ENCODE measurements at regions not wholly inside any gene's neighbourhood (a gene's known extent, or its start where the extent isn't known, plus 50 kb on each side); places are given as distances from the start of the nearest gene placed in this dataset.
"Not testable (repeated sequence)": the region's sequence is repeated elsewhere in the genome, so short reads cannot be mapped to it uniquely, and the experiment has no call there.

DNA sequence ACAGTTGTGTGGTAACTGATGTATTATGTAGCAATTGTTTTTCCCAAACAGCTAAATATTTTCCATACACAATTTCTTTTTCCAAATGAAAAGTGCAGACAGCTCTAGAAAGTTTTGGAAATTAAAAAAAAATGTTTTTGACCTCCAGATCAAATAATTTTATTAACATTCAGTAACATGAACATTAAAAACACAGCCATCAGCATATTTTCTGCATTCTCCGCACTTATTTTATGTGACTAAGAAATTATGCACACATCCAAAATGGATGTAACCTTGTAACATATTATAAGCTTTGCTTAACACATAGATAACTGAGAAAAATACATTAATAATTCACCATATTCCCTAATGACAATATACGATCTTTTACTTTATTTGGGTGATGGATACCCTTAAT is 224.6 kb downstream of the VGLL3 start:
- TF ChIP-seq EZH2phosphoT487 (IDR thresholded peaks at IDR 0.05; ENCODE audit: insufficient read depth, low read depth) = no peak
- TF ChIP-seq EZH2 (IDR thresholded peaks at IDR 0.05; ENCODE audit: insufficient read depth, poor library complexity, severe bottlenecking) = no peak
- 58 to 64% methylated on average over 2 of the region's 2 CpGs for WGBS, 2 experiments (ENCODE audit: low coverage in 1 of 2, low lambda C conversion rate in 2 of 2, missing lambda C conversion rate in 2 of 2)

DNA sequence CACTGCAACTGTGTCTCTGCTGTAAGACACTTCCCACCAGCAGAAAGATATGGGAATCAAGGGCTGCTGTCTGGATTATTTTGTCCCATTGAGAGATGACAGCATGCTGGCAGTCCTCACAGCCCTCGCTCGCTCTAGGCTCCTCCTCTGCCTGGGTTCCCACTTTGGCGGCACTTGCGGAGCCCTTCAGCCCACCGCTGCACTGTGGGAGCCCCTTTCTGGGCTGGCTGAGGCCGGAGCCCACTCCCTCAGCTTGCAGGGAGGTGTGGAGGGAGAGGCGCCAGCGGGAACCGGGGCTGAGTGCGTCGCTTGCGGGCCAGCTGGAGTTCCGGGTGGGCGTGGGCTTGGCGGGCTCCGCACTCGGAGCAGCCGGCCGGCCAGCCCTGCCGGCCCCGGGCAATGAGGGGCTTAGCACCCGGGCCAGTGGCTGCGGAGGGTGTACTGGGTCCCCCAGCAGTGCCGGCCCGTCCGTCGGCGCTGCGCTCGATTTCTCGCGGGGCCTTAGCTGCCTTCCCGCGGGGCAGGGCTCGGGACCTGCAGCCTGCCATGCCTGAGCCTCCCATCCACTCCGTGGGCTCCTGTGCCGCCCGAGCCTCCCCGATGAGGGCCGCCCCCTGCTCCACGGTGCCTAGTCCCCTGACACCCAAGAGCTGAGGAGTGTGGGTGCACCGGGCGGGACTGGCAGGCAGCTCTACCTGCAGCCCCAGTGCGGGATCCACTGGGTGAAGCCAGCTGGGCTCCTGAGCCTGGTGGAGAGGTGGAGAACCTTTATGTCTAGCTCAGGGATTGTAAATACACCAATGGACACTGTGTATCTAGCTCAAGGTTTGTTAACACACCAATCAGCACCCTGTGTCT is 233.4 kb downstream of the VGLL3 start:
- H3K27ac ChIP-seq; H3K4me1 ChIP-seq (ENCODE audit: insufficient read depth); DNase-seq; H3K36me3 ChIP-seq (ENCODE audit: low read depth); H3K9me2 ChIP-seq (ENCODE audit: insufficient read depth); H3K4me3 ChIP-seq; H2AFZ ChIP-seq; H3F3A ChIP-seq (ENCODE audit: insufficient read depth); in situ Hi-C loops (cut with MboI); H3K9ac ChIP-seq; H3K4me2 ChIP-seq (ENCODE audit: unreplicated experiment); H3K9me3 ChIP-seq (ENCODE audit: low read depth); H3K79me2 ChIP-seq (ENCODE audit: insufficient read depth); H4K20me1 ChIP-seq (ENCODE audit: insufficient read depth): not testable (repeated sequence)
- peaks cover 32% of the 10 kb centered on the region for H3K27me3 ChIP-seq (replicated peaks; ENCODE audit: insufficient read depth)
- 85 to 88% methylated on average over 35 to 42 of the region's 44 CpGs for WGBS, 2 experiments (ENCODE audit: low coverage in 1 of 2, low lambda C conversion rate in 2 of 2, missing lambda C conversion rate in 2 of 2)

More for the DNA sequence above, 224.6 kb downstream of the VGLL3 start:
- H3K9me3 ChIP-seq (ENCODE audit: low read depth) = no peaks in the 10 kb centered on the region
- DNase-seq = no peak
- no peaks in the 10 kb centered on the region for H3K36me3 ChIP-seq (ENCODE audit: low read depth)
- no peak overlapping the region for H3K27ac ChIP-seq
- H3K9ac ChIP-seq = no peak overlapping the region
- H3K79me2 ChIP-seq (ENCODE audit: insufficient read depth) = no peaks in the 10 kb centered on the region
- H3K4me1 ChIP-seq (ENCODE audit: insufficient read depth) = no peaks in the 10 kb centered on the region
- in situ Hi-C loops (cut with MboI) = no loop called here
- peaks cover 3% of the 10 kb centered on the region; the same call in 1 of the 2 replicates for H3K27me3 ChIP-seq (replicated peaks; ENCODE audit: insufficient read depth)
- H3K4me2 ChIP-seq (ENCODE audit: unreplicated experiment) = no peak overlapping the region
- no peak overlapping the region for H3K4me3 ChIP-seq
- H4K20me1 ChIP-seq (ENCODE audit: insufficient read depth) = no peaks in the 10 kb centered on the region
- H3K9me2 ChIP-seq (ENCODE audit: insufficient read depth) = no peaks in the 10 kb centered on the region
- H3F3A ChIP-seq (ENCODE audit: insufficient read depth) = no peaks in the 10 kb centered on the region
- no peak overlapping the region for H2AFZ ChIP-seq

GRCh38 chr3:86748015-86748414 is 242.9 kb downstream of the VGLL3 start:
- TF ChIP-seq EZH2phosphoT487 (IDR thresholded peaks at IDR 0.05; ENCODE audit: insufficient read depth, low read depth) (no peak), EZH2 (IDR thresholded peaks at IDR 0.05; ENCODE audit: insufficient read depth, poor library complexity, severe bottlenecking) (no peak)
- no peaks in the 10 kb centered on the region for H3K9me3 ChIP-seq (ENCODE audit: low read depth)
- no peaks in the 10 kb centered on the region for H3K79me2 ChIP-seq (ENCODE audit: insufficient read depth)
- H2AFZ ChIP-seq = no peak overlapping the region
- H3K4me3 ChIP-seq = no peak overlapping the region
- H3K4me2 ChIP-seq (ENCODE audit: unreplicated experiment) = no peak overlapping the region
- H3K9ac ChIP-seq = no peak overlapping the region
- no peak for DNase-seq
- H3K4me1 ChIP-seq (ENCODE audit: insufficient read depth) = no peaks in the 10 kb centered on the region
- no peaks in the 10 kb centered on the region for H3K36me3 ChIP-seq (ENCODE audit: low read depth)
- no peaks in the 10 kb centered on the region for H3F3A ChIP-seq (ENCODE audit: insufficient read depth)
- in situ Hi-C loops (cut with MboI) = no loop called here
- no peak overlapping the region for H3K27ac ChIP-seq
- no peaks in the 10 kb centered on the region for H4K20me1 ChIP-seq (ENCODE audit: insufficient read depth)
- 26 to 38% methylated on average over 6 of the region's 6 CpGs for WGBS, 2 experiments (ENCODE audit: low coverage in 1 of 2, low lambda C conversion rate in 2 of 2, missing lambda C conversion rate in 2 of 2)
- no peaks in the 10 kb centered on the region for H3K9me2 ChIP-seq (ENCODE audit: insufficient read depth)
- H3K27me3 ChIP-seq (replicated peaks; ENCODE audit: insufficient read depth) = no peaks in the 10 kb centered on the region; the same call in none of the 2 replicates

GRCh38 chr3:86744051-86744450 is 246.9 kb downstream of the VGLL3 start:
- Histone ChIP-seq H3K27ac (no peak overlapping the region), H3K36me3 (ENCODE audit: low read depth) (no peaks in the 10 kb centered on the region), H3K9ac (no peak overlapping the region), H3K9me3 (ENCODE audit: low read depth) (no peaks in the 10 kb centered on the region), H3K79me2 (ENCODE audit: insufficient read depth) (no peaks in the 10 kb centered on the region), H3K4me1 (ENCODE audit: insufficient read depth) (no peaks in the 10 kb centered on the region), H3K9me2 (ENCODE audit: insufficient read depth) (no peaks in the 10 kb centered on the region), H3K4me2 (ENCODE audit: unreplicated experiment) (no peak overlapping the region), H3F3A (ENCODE audit: insufficient read depth) (no peaks in the 10 kb centered on the region), H2AFZ (no peak overlapping the region), H3K4me3 (no peak overlapping the region), H4K20me1 (ENCODE audit: insufficient read depth) (no peaks in the 10 kb centered on the region), H3K27me3 (replicated peaks; ENCODE audit: insufficient read depth) (no peaks in the 10 kb centered on the region; the same call in none of the 2 replicates)
- in situ Hi-C loops (cut with MboI) = no loop called here
- WGBS, 2 experiments (ENCODE audit: low coverage in 1 of 2, low lambda C conversion rate in 2 of 2, missing lambda C conversion rate in 2 of 2) = 21 to 24% methylated on average over 1 of the region's 1 CpG
- TF ChIP-seq EZH2 (IDR thresholded peaks at IDR 0.05; ENCODE audit: insufficient read depth, poor library complexity, severe bottlenecking) = no peak
- TF ChIP-seq EZH2phosphoT487 (IDR thresholded peaks at IDR 0.05; ENCODE audit: insufficient read depth, low read depth) = no peak
- DNase-seq = no peak

All from GM23248 (cell line).